ENCODE measurements at regions not wholly inside any gene's neighbourhood (a gene's known extent, or its start where the extent isn't known, plus 50 kb on each side); places are given as distances from the start of the nearest gene placed in this dataset.

- Histone ChIP-seq H3K27me3 (no peaks in the 10 kb centered on the region), H3K4me1 (ENCODE audit: control insufficient read depth in 1 of 2, insufficient read depth in 1 of 2, low read depth in 1 of 2, low read length in 1 of 2) (no peaks in the 10 kb centered on the region), H3K36me3 (no peaks in the 10 kb centered on the region), H3K9me3 (no peaks in the 10 kb centered on the region), H3K4me3 (ENCODE audit: low read depth in 1 of 2, low read length in 1 of 2) (no peak overlapping the region), H3K27ac (no peak overlapping the region)
- no peak for TF ChIP-seq CTCF (IDR thresholded peaks at IDR 0.05)
These were observed 548.5 kb downstream of the TCERG1L start for GRCh38 chr10:130763071-130763470.

GRCh38 chr10:130763491-130763890, 548.0 kb downstream of the TCERG1L start:
- no peaks in the 10 kb centered on the region for H3K9me3 ChIP-seq
- H3K4me3 ChIP-seq (ENCODE audit: low read depth in 1 of 2, low read length in 1 of 2) = no peak overlapping the region
- no peaks in the 10 kb centered on the region for H3K27me3 ChIP-seq
- H3K36me3 ChIP-seq = no peaks in the 10 kb centered on the region
- TF ChIP-seq CTCF (IDR thresholded peaks at IDR 0.05) = no peak
- H3K4me1 ChIP-seq (ENCODE audit: control insufficient read depth in 1 of 2, insufficient read depth in 1 of 2, low read depth in 1 of 2, low read length in 1 of 2) = no peaks in the 10 kb centered on the region
- H3K27ac ChIP-seq = no peak overlapping the region

GRCh38 chr10:130764651-130765050, 546.9 kb downstream of the TCERG1L start:
- no peaks in the 10 kb centered on the region for H3K4me1 ChIP-seq (ENCODE audit: control insufficient read depth in 1 of 2, insufficient read depth in 1 of 2, low read depth in 1 of 2, low read length in 1 of 2)
- no peaks in the 10 kb centered on the region for H3K36me3 ChIP-seq
- no peak overlapping the region for H3K27ac ChIP-seq
- TF ChIP-seq CTCF (IDR thresholded peaks at IDR 0.05) = no peak
- no peak overlapping the region for H3K4me3 ChIP-seq (ENCODE audit: low read depth in 1 of 2, low read length in 1 of 2)
- no peaks in the 10 kb centered on the region for H3K27me3 ChIP-seq
- H3K9me3 ChIP-seq = no peaks in the 10 kb centered on the region

- no peak overlapping the region for H3K27ac ChIP-seq
- H3K9me3 ChIP-seq = no peaks in the 10 kb centered on the region
- no peak overlapping the region for H3K4me3 ChIP-seq (ENCODE audit: low read depth in 1 of 2, low read length in 1 of 2)
- no peaks in the 10 kb centered on the region for H3K4me1 ChIP-seq (ENCODE audit: control insufficient read depth in 1 of 2, insufficient read depth in 1 of 2, low read depth in 1 of 2, low read length in 1 of 2)
- no peak for TF ChIP-seq CTCF (IDR thresholded peaks at IDR 0.05)
- no peaks in the 10 kb centered on the region for H3K36me3 ChIP-seq
- no peaks in the 10 kb centered on the region for H3K27me3 ChIP-seq
These were observed 545.5 kb downstream of the TCERG1L start for GRCh38 chr10:130766071-130766470.

- no peaks in the 10 kb centered on the region for H3K36me3 ChIP-seq
- no peak overlapping the region for H3K4me3 ChIP-seq (ENCODE audit: low read depth in 1 of 2, low read length in 1 of 2)
- no peaks in the 10 kb centered on the region for H3K27me3 ChIP-seq
- TF ChIP-seq CTCF (IDR thresholded peaks at IDR 0.05) = no peak
- H3K27ac ChIP-seq = no peak overlapping the region
- no peaks in the 10 kb centered on the region for H3K9me3 ChIP-seq
- no peaks in the 10 kb centered on the region for H3K4me1 ChIP-seq (ENCODE audit: control insufficient read depth in 1 of 2, insufficient read depth in 1 of 2, low read depth in 1 of 2, low read length in 1 of 2)
These were observed 544.3 kb downstream of the TCERG1L start for GRCh38 chr10:130767116-130767730.
